ENCODE measurements at regions not wholly inside any gene's neighbourhood (a gene's known extent, or its start where the extent isn't known, plus 50 kb on each side); places are given as distances from the start of the nearest gene placed in this dataset.
"Not testable (repeated sequence)": the region's sequence is repeated elsewhere in the genome, so short reads cannot be mapped to it uniquely, and the experiment has no call there.

DNA sequence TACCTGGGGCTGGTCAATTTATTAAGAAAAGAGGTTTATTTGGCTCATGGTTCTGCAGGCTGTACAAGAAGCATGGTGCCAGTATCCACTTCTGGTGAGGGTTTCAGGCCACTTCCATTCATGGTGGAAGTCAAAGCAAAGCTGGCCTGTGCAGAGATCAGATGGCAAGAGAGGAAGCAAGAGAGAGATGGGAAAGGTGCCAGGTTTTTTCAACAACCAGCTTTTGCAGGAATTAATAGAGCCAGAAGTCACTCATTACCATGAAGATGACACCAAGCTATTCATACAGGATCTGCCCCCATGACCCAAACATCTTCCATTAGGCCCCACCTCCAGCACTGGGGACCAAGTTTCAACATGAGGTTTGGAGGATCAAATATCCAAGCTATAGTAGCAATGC is 56.8 kb upstream of the ST3GAL5 start:
- no peak for TF ChIP-seq POLR2A (IDR thresholded peaks at IDR 0.05)
- TF ChIP-seq, protein P1, sequence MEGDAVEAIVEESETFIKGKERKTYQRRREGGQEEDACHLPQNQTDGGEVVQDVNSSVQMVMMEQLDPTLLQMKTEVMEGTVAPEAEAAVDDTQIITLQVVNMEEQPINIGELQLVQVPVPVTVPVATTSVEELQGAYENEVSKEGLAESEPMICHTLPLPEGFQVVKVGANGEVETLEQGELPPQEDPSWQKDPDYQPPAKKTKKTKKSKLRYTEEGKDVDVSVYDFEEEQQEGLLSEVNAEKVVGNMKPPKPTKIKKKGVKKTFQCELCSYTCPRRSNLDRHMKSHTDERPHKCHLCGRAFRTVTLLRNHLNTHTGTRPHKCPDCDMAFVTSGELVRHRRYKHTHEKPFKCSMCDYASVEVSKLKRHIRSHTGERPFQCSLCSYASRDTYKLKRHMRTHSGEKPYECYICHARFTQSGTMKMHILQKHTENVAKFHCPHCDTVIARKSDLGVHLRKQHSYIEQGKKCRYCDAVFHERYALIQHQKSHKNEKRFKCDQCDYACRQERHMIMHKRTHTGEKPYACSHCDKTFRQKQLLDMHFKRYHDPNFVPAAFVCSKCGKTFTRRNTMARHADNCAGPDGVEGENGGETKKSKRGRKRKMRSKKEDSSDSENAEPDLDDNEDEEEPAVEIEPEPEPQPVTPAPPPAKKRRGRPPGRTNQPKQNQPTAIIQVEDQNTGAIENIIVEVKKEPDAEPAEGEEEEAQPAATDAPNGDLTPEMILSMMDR (IDR thresholded peaks at IDR 0.05), result no peak

DNA sequence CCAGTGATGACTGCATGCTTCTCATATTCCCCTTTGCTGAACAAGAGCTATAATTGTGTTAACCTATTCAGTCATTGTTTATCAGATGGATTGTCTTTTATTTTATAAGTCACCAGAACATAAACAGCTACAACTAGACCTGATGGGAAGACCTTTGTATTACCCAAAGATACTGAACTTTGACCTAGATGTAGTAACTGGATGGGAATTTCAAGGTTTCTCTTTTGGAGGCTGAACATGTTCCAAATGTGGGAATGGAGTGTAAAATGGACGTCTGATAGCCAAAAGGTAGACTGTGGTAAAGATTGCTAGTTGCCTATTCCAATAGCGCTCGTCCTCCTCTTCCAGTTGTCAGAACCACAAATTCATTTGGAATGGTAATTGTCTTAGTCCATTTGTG is 56.4 kb upstream of the ST3GAL5 start:
- no peak overlapping the region for H3K4me3 ChIP-seq (ENCODE audit: low read depth, poor library complexity, severe bottlenecking)
- 92 to 93% methylated on average over 3 of the region's 3 CpGs for WGBS, 2 donors
- intact Hi-C loops (cut with DNase I; ENCODE audit: low total_unique reads), result no loop called here
- no peak for TF ChIP-seq POLR2A (IDR thresholded peaks at IDR 0.05)
- TF ChIP-seq, protein P1 (IDR thresholded peaks at IDR 0.05), result no peak
- no peak for DNase-seq (ENCODE audit: low spot score in 2 of 2)

More for the DNA sequence above, 56.8 kb upstream of the ST3GAL5 start:
- H3K4me3 ChIP-seq (ENCODE audit: low read depth, poor library complexity, severe bottlenecking), result no peak overlapping the region
- intact Hi-C loops (cut with DNase I; ENCODE audit: low total_unique reads), result no loop called here
- DNase-seq (ENCODE audit: low spot score in 2 of 2), result no peak

DNA sequence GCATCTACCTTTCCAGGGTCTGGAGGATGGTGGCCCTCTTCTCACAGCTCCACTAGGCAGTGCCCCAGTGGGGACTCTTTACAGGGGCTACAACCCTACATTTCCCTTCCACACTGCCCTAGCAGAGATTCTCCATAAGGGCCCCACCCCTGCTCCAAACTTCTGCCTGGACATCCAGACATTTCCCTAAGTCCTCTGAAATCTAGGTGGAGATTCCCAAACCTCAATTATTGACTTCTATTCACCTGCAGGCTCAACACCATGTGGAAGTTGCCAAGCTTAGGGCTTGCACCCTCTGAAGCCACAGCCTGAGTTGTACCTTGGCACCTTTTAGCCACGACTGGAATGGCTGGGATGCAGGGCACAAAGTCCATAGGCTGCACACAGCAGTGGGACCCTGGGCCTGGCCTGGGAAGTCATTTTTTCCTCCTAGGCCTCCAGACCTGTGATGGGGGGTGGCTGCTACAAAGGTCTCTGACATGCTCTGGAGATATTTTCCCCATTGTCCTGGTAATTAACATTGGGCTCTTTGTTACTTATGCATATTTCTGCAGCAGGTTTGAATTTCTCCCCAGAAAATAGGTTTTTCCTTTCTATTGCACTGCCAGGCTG is 53.7 kb upstream of the ST3GAL5 start:
- DNase-seq (ENCODE audit: low spot score in 2 of 2), result no peak
- intact Hi-C loops (cut with DNase I; ENCODE audit: low total_unique reads), result no loop called here
- WGBS, 2 donors, result 76 to 86% methylated on average over 1 of the region's 1 CpG
- TF ChIP-seq, protein P1 (IDR thresholded peaks at IDR 0.05), result no peak
- no peak for TF ChIP-seq POLR2A (IDR thresholded peaks at IDR 0.05)
- H3K4me3 ChIP-seq (ENCODE audit: low read depth, poor library complexity, severe bottlenecking), result no peak overlapping the region

DNA sequence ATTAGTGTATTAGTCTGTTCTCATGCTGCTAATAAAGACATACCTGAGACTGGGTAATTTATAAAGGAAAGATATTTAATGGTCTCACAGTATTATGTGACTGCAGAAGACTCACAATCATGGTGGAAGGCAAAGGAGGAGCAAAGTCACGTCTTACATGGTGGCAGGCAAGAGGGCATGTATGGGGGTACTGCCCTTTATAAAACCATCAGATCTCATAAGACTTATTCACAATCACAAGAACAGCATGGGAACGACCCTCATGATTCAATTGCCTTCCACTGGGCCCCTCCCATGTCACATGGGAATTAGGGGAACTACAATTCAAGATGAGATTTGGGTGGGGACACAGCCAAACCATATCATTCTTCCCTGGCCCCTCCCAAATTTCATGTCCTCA is 52.7 kb upstream of the ST3GAL5 start:
- intact Hi-C loops (cut with DNase I; ENCODE audit: low total_unique reads); H3K4me3 ChIP-seq (ENCODE audit: low read depth, poor library complexity, severe bottlenecking); DNase-seq (ENCODE audit: low spot score in 2 of 2): not testable (repeated sequence)
- 78 to 83% methylated on average over 2 of the region's 2 CpGs for WGBS, 2 donors

DNA sequence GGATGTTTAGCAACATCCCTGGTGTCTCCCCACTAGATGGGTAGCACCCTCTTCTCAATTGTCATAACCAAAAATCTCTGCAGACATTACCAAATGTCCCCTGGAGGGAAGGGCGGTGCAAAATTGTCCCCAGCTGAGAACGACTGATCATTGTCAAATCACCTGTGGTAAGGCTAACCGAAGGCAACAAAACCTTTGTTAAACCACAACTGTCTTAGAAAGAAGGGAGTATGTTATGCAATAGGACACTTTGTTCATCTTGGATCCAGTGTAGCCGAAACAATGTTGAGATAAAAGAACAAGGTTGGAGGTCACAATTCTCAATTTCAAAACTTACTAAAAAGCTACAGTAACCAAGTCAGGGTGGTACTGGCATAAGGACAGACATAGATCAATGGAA is 50.3 kb upstream of the ST3GAL5 start:
- H3K4me3 ChIP-seq (ENCODE audit: low read depth, poor library complexity, severe bottlenecking), result no peak overlapping the region
- no peak for TF ChIP-seq POLR2A (IDR thresholded peaks at IDR 0.05)
- TF ChIP-seq, protein P1 (IDR thresholded peaks at IDR 0.05), result no peak
- DNase-seq (ENCODE audit: low spot score in 2 of 2), result no peak
- intact Hi-C loops (cut with DNase I; ENCODE audit: low total_unique reads), result no loop called here
- 69 to 78% methylated on average over 4 of the region's 4 CpGs for WGBS, 2 donors
